ENCODE measurements at regions not wholly inside any gene's neighbourhood (a gene's known extent, or its start where the extent isn't known, plus 50 kb on each side); places are given as distances from the start of the nearest gene placed in this dataset.

DNA sequence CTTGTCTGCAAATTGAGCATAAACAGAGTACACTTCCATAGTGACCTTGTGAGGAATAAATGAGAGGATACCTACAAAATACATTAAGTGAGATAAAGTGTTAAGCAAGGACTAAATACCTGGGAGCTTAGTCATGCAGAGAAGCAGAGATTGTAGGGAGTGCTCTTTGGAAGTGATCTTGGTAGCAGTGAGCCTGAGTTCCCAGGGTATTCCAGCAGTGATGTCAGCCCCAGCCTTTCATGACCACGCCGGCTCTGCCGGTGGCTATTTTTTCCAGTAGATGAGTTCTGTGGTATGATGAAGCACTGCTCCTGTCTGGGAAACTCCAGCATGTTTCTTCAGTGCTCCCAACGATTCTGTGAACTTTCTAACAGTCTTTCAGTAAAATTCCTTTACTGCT, 391.5 kb upstream of the IGFBP7 start:
- no peaks in the 10 kb centered on the region for H3K27me3 ChIP-seq (ENCODE audit: control insufficient read depth, insufficient read depth, low read length, poor library complexity, severe bottlenecking)
- 82 to 86% methylated on average over 4 of the region's 4 CpGs for WGBS, 2 experiments
- H3K27ac ChIP-seq (ENCODE audit: insufficient read depth, low read depth, low read length, poor library complexity, severe bottlenecking), result no peak overlapping the region

GRCh38 chr4:57499786-57500185, 389.6 kb upstream of the IGFBP7 start:
- 93 to 96% methylated on average over 6 of the region's 6 CpGs for WGBS, 2 experiments
- H3K27ac ChIP-seq (ENCODE audit: insufficient read depth, low read depth, low read length, poor library complexity, severe bottlenecking), result no peak overlapping the region
- no peaks in the 10 kb centered on the region for H3K36me3 ChIP-seq (ENCODE audit: control insufficient read depth, insufficient read depth, low read length)
- H3K9me3 ChIP-seq (ENCODE audit: control insufficient read depth, low read length), result no peaks in the 10 kb centered on the region
- peaks cover 4% of the 10 kb centered on the region for H3K4me1 ChIP-seq (ENCODE audit: control insufficient read depth, insufficient read depth, low read length)
- no peaks in the 10 kb centered on the region for H3K27me3 ChIP-seq (ENCODE audit: control insufficient read depth, insufficient read depth, low read length, poor library complexity, severe bottlenecking)
- H3K4me3 ChIP-seq (ENCODE audit: insufficient read depth, low read depth, low read length), result no peak overlapping the region

More for the DNA sequence above, 391.5 kb upstream of the IGFBP7 start:
- Histone ChIP-seq H3K4me3 (ENCODE audit: insufficient read depth, low read depth, low read length) (no peak overlapping the region), H3K36me3 (ENCODE audit: control insufficient read depth, insufficient read depth, low read length) (no peaks in the 10 kb centered on the region), H3K4me1 (ENCODE audit: control insufficient read depth, insufficient read depth, low read length) (peaks cover 4% of the 10 kb centered on the region), H3K9me3 (ENCODE audit: control insufficient read depth, low read length) (no peaks in the 10 kb centered on the region)

DNA sequence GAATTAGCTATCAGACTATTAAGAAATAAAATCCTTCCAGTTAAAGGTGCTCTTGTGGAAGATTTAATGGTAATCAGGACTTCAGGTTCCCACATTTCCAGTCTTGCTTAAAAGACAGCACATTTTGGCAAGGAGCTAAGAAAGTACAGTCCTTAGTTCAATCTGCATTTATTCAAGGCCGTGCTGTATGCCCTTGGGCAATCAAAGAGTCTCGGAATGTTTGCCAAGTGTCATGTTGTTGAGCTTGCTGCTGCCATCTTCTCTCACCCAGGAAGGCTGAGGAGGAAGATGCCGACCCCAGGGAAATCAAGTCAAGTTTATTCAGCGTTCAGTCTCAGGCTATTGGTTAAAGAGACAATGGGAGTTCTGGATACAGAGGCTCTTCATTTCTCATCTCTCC, 388.1 kb upstream of the IGFBP7 start:
- H3K36me3 ChIP-seq (ENCODE audit: control insufficient read depth, insufficient read depth, low read length), result no peaks in the 10 kb centered on the region
- no peaks in the 10 kb centered on the region for H3K9me3 ChIP-seq (ENCODE audit: control insufficient read depth, low read length)
- H3K4me1 ChIP-seq (ENCODE audit: control insufficient read depth, insufficient read depth, low read length), result peaks cover 4% of the 10 kb centered on the region
- H3K4me3 ChIP-seq (ENCODE audit: insufficient read depth, low read depth, low read length), result no peak overlapping the region
- WGBS, 2 experiments, result 91 to 94% methylated on average over 4 of the region's 4 CpGs
- no peaks in the 10 kb centered on the region for H3K27me3 ChIP-seq (ENCODE audit: control insufficient read depth, insufficient read depth, low read length, poor library complexity, severe bottlenecking)
- H3K27ac ChIP-seq (ENCODE audit: insufficient read depth, low read depth, low read length, poor library complexity, severe bottlenecking), result no peak overlapping the region

DNA sequence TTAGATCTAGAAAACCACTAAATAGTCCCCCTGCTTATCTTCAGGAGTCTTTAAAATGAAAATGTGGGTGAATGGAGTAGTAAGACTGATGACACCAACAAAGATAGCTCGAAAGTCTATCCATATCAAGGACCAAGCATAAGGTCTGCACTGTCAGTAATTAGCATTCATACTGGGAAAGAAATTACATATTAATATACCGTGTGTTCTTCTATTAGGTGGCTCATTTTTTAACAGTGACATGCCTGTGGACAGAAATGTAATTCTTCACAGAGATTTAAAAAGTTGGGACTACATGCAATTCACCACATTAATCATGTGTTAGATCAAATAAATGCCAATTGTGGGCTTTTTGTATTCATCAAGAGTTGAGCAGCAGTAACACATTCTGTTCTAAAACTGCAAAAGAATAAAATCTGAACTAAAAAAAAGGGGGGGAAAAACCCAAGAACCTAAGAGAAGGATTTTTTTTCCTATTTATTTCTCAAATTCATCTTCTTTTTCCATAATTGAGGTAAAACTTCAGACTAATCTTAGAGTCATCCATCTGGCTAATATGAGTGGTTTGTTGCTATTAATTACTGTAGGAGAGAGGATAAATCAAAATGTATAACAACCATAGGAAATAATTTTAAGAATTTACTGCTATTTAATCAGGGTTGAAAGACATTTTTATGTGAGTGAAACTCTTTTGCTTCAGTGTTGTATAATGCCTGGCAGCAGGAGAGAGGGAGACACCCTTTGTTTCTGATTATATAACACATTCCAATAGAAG, 386.7 kb upstream of the IGFBP7 start:
- no peak overlapping the region for H3K27ac ChIP-seq (ENCODE audit: insufficient read depth, low read depth, low read length, poor library complexity, severe bottlenecking)

DNA sequence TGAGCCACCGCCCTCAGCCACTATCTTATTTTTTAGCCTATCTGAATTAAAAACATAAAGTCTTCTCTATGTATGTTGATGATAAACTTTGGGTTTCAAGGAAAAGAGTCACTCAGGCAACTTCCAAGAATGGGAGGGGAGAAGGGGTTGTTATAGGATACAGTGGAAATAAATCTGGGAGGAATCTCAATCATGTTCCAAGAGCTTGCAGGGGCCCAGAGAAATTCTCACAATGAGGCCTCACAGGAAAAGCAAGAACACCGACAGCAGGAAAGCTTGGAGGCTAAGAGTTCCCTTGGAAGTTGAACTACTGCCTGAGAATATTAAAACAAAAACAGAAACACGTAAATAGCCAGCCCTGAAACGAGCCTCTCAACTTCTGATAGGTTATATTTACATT, 384.6 kb upstream of the IGFBP7 start:
- WGBS, 2 experiments, result 92 to 93% methylated on average over 4 of the region's 4 CpGs

More for the DNA sequence above, 386.7 kb upstream of the IGFBP7 start:
- H3K4me3 ChIP-seq (ENCODE audit: insufficient read depth, low read depth, low read length), result no peak overlapping the region
- peaks cover 4% of the 10 kb centered on the region for H3K4me1 ChIP-seq (ENCODE audit: control insufficient read depth, insufficient read depth, low read length)
- no peaks in the 10 kb centered on the region for H3K36me3 ChIP-seq (ENCODE audit: control insufficient read depth, insufficient read depth, low read length)
- H3K27me3 ChIP-seq (ENCODE audit: control insufficient read depth, insufficient read depth, low read length, poor library complexity, severe bottlenecking), result no peaks in the 10 kb centered on the region
- WGBS, 2 experiments, result 0% methylated on average over 1 of the region's 2 CpGs
- no peaks in the 10 kb centered on the region for H3K9me3 ChIP-seq (ENCODE audit: control insufficient read depth, low read length)

DNA sequence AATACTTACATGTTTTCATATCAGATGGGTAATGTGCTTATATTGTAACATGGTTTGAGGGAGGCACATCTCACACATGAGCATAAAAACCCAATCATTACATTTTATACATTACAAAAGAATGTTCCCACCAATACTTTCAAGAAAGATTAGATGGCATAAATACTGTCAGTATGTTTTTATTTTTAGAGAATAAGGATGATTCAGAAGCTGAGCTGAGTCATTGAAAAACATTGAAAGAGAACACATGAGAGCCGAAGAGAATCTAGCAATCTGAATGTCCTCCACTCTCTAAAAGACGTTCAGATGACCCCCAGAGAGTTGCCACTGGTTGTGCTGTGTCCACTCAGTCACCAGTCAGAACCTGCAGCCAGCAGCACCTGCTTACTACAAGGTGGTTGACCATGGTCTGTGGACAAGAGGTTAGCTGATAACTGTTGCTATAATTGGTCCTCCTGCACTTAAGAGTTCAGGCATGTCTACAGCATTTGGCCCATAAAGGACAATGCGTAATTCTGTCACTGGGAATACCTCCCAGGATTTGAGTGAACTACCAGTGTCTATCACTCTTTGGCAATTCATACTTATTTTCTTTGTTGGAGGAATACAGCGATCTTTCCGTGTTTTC, 382.2 kb upstream of the IGFBP7 start:
- WGBS, 2 experiments, result 93 to 96% methylated on average over 5 of the region's 5 CpGs
- Histone ChIP-seq H3K9me3 (ENCODE audit: control insufficient read depth, low read length) (no peaks in the 10 kb centered on the region), H3K4me3 (ENCODE audit: insufficient read depth, low read depth, low read length) (no peak overlapping the region), H3K27ac (ENCODE audit: insufficient read depth, low read depth, low read length, poor library complexity, severe bottlenecking) (no peak overlapping the region), H3K4me1 (ENCODE audit: control insufficient read depth, insufficient read depth, low read length) (peaks cover 4% of the 10 kb centered on the region), H3K27me3 (ENCODE audit: control insufficient read depth, insufficient read depth, low read length, poor library complexity, severe bottlenecking) (no peaks in the 10 kb centered on the region), H3K36me3 (ENCODE audit: control insufficient read depth, insufficient read depth, low read length) (no peaks in the 10 kb centered on the region)

More for the DNA sequence above, 384.6 kb upstream of the IGFBP7 start:
- H3K27me3 ChIP-seq (ENCODE audit: control insufficient read depth, insufficient read depth, low read length, poor library complexity, severe bottlenecking), result no peaks in the 10 kb centered on the region
- H3K4me3 ChIP-seq (ENCODE audit: insufficient read depth, low read depth, low read length), result no peak overlapping the region
- no peak overlapping the region for H3K27ac ChIP-seq (ENCODE audit: insufficient read depth, low read depth, low read length, poor library complexity, severe bottlenecking)
- H3K36me3 ChIP-seq (ENCODE audit: control insufficient read depth, insufficient read depth, low read length), result no peaks in the 10 kb centered on the region
- H3K4me1 ChIP-seq (ENCODE audit: control insufficient read depth, insufficient read depth, low read length), result peaks cover 4% of the 10 kb centered on the region
- no peaks in the 10 kb centered on the region for H3K9me3 ChIP-seq (ENCODE audit: control insufficient read depth, low read length)

DNA sequence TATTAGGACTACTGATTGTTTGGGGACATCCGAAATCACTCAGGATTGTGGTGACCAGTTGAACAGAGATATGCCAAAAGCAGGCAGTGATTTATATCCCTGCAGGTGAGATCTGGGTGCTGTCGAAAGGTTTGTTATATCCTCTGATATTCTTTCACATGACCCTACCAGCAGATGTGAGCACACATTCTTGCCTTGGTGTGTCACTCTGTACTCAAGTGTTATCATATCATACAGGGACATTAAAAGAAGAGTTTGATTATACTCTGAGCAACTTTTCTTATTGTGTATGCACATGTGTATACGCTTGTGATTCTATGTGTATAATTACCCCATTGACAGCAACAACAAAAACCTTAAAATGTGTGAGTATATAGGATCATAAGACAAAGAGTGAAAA, 381.2 kb upstream of the IGFBP7 start:
- H3K4me1 ChIP-seq (ENCODE audit: control insufficient read depth, insufficient read depth, low read length), result no peaks in the 10 kb centered on the region
- H3K4me3 ChIP-seq (ENCODE audit: insufficient read depth, low read depth, low read length), result no peak overlapping the region
- H3K27me3 ChIP-seq (ENCODE audit: control insufficient read depth, insufficient read depth, low read length, poor library complexity, severe bottlenecking), result no peaks in the 10 kb centered on the region
- 87 to 94% methylated on average over 2 of the region's 3 CpGs for WGBS, 2 experiments
- no peak overlapping the region for H3K27ac ChIP-seq (ENCODE audit: insufficient read depth, low read depth, low read length, poor library complexity, severe bottlenecking)
- H3K9me3 ChIP-seq (ENCODE audit: control insufficient read depth, low read length), result no peaks in the 10 kb centered on the region
- H3K36me3 ChIP-seq (ENCODE audit: control insufficient read depth, insufficient read depth, low read length), result no peaks in the 10 kb centered on the region

DNA sequence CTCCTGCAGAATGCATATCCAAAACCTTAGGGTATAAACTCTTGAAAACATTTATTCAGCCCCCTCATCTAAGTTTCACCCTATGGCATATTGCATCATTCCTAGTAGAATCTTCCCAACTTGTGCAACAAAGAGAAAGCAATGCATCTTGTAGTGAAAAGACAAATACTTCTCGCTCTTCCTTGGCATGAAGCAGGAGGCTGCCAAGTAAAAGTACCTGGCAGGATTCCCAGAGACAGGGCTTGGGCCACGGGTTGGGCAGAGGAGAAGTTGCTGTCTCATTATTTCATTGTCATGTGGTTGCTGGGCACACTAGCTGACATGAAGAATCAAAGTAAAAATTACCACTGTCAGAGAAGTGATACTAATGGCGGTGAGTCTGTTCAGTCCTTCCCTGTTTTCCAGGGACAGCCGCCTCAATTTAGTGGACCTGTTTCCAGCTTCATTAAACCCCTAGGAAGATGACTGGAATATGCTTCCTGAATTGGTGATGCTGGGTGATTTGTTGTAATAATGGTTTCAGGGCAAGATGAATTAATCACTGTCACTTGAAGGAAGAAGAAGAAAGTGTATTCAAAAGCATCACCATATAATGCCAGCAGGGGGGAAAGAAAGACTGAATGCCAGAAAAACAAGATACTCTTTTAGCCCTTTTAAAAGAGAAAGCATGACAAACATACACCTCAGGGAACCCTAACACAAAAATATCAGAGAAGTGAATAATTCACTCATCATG, 380.5 kb upstream of the IGFBP7 start:
- Histone ChIP-seq H3K4me3 (ENCODE audit: insufficient read depth, low read depth, low read length) (no peak overlapping the region), H3K36me3 (ENCODE audit: control insufficient read depth, insufficient read depth, low read length) (no peaks in the 10 kb centered on the region), H3K27me3 (ENCODE audit: control insufficient read depth, insufficient read depth, low read length, poor library complexity, severe bottlenecking) (no peaks in the 10 kb centered on the region), H3K9me3 (ENCODE audit: control insufficient read depth, low read length) (no peaks in the 10 kb centered on the region), H3K27ac (ENCODE audit: insufficient read depth, low read depth, low read length, poor library complexity, severe bottlenecking) (no peak overlapping the region), H3K4me1 (ENCODE audit: control insufficient read depth, insufficient read depth, low read length) (no peaks in the 10 kb centered on the region)
- 86 to 89% methylated on average over 4 of the region's 4 CpGs for WGBS, 2 experiments

- no peak overlapping the region for H3K27ac ChIP-seq (ENCODE audit: insufficient read depth, low read depth, low read length, poor library complexity, severe bottlenecking)
- no peak overlapping the region for H3K4me3 ChIP-seq (ENCODE audit: insufficient read depth, low read depth, low read length)
- 60 to 62% methylated on average over 3 of the region's 3 CpGs for WGBS, 2 experiments
These were observed 378.4 kb upstream of the IGFBP7 start for GRCh38 chr4:57488366-57489162.

More at GRCh38 chr4:57488366-57489162, 378.4 kb upstream of the IGFBP7 start:
- Histone ChIP-seq H3K36me3 (ENCODE audit: control insufficient read depth, insufficient read depth, low read length) (no peaks in the 10 kb centered on the region), H3K27me3 (ENCODE audit: control insufficient read depth, insufficient read depth, low read length, poor library complexity, severe bottlenecking) (no peaks in the 10 kb centered on the region), H3K4me1 (ENCODE audit: control insufficient read depth, insufficient read depth, low read length) (no peaks in the 10 kb centered on the region), H3K9me3 (ENCODE audit: control insufficient read depth, low read length) (no peaks in the 10 kb centered on the region)

Data from ectodermal cell (in vitro differentiated cells).